ENCODE measurements at regions not wholly inside any gene's neighbourhood (a gene's known extent, or its start where the extent isn't known, plus 50 kb on each side); places are given as distances from the start of the nearest gene placed in this dataset.
"Not testable (repeated sequence)": the region's sequence is repeated elsewhere in the genome, so short reads cannot be mapped to it uniquely, and the experiment has no call there.

GRCh38 chr5:158034586-158034985, 175.6 kb upstream of the CLINT1 start:
- intact Hi-C loops (cut with micrococcal nuclease) = not testable (repeated sequence)

GRCh38 chr5:158033724-158034123, 174.8 kb upstream of the CLINT1 start:
- intact Hi-C loops (cut with micrococcal nuclease) = no loop called here

- intact Hi-C loops (cut with micrococcal nuclease) = no loop called here
Measured at GRCh38 chr5:158033076-158033475, 174.1 kb upstream of the CLINT1 start.

DNA sequence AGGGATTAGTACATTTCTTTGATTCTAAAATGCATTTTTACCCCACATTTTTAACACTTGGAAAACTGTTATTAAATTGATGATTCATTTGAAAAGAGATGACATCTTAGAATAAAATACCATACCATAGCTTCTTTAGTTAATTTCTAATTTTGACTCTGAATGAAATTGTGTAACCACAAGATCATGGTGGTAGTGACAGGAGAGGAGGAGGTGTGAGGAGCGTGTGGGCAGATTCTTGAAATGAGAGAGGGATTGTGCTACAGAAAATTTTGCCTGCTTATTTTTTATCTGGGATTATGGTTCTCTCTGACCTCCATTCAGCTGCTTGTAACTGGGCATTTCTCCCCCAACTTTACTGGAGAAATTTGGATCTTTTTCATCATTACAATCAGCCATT, 173.3 kb upstream of the CLINT1 start:
- intact Hi-C loops (cut with micrococcal nuclease) = no loop called here

DNA sequence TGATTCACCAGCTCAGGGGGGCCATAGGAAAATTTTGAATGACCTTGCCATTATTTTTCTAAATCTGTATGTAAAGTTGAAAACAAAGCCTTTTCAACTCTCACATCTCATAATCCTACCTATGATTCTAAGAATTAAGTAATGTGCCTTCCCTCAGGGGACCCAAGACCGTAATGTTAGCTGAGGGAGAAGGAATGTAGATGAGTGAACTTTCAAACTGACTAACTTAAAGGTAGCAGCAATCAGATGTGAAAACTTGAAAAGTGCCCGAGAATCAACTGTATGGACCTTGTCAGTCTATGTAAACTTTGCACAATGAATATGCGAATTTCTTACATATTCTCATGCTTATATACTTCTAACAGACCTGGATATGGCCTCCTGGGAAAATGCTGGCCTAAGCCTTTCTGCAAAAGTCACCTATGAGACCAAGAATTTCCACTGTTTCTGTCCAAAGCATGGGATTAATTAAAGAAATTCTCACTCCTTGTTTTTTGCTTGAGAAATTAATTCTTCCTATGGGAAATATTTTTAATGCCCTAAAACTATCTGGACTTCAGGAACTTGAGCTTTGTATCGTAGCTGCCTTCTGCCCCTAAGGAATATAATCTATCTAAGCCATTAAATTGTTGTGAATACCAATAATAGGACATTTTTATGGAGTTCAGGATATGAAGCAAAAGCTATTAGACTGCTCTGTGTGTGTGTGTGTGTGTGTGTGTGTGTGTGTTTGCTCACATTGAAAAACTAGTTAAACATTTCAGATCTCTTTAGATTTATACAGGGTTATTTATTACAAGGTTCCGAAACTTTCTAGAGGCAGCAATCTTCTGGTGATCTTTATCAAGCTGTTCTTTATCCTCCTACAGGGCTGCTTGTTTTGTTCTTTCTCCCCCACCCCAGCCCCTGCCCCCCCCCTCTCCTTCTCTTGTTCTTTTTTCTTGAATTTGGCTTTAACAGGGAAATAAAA, 169.1 kb upstream of the CLINT1 start:
- intact Hi-C loops (cut with micrococcal nuclease) = no loop called here

GRCh38 chr5:158026304-158027031, 167.5 kb upstream of the CLINT1 start:
- intact Hi-C loops (cut with micrococcal nuclease) = no loop called here

GRCh38 chr5:158023266-158023665, 164.3 kb upstream of the CLINT1 start:
- intact Hi-C loops (cut with micrococcal nuclease) = no loop called here

- intact Hi-C loops (cut with micrococcal nuclease) = no loop called here
Measured at GRCh38 chr5:158022837-158023236, 163.9 kb upstream of the CLINT1 start.

DNA sequence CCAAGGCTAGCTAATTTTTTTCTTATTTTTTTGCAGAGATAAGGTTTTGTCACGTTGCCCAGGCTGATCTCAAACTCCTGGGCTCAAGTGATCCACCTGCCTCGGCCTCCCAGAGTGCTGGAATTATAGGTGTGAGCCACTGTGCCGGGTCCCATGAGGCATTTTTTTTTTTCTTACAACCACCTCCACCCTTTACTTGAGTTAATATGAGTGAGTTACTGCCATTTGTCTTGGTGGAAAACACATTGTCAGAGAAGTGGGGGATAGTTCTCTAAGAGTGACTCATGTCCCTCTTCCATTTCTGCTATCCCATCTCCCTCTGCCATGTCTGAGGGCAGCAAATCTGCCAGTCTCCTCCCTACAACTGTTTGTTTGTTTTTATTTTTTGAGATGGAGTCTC, 163.4 kb upstream of the CLINT1 start:
- intact Hi-C loops (cut with micrococcal nuclease) = no loop called here

DNA sequence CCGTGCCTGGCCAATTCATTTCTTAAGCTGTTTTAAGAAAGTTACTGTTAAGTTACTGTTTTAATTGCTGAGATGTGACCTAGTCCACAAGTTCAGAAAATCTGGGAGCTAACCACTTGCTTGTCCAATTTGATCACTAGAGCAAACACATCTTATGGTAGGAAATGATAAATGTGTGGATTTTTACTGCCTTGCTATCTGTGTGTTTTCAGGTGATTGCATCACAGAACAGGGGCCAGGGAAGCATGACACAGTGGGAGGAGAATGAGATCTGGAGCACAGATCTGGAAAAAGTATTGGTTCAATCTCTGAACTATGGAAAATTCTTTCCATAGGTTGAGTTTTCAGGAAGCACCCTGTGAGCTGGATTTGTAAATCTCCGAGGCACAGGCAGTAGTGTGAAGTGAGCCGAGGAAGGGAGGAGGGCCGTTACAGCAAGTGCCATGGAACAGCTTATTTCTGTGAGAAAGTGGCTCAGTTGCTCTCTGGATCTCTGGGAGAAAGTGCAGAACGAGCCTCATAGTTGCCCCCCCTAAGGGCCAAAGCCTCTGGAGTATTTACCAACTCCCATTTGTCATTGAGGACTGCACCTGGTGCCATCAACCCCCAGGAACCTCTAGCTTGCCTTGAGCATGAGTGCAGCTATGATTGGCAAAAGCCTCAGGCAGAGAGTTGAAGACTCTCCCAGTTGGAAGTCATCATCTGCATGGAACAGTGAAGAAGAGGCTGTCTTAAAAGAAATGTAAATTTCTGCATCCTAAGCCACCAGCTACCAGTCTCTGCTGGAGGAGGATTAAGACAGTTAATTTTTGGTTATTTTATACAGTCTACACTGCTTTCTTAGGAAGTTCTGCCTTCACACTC, 161.8 kb upstream of the CLINT1 start:
- intact Hi-C loops (cut with micrococcal nuclease) = no loop called here

- intact Hi-C loops (cut with micrococcal nuclease) = no loop called here
Measured at GRCh38 chr5:158017469-158017868, 158.5 kb upstream of the CLINT1 start.

DNA sequence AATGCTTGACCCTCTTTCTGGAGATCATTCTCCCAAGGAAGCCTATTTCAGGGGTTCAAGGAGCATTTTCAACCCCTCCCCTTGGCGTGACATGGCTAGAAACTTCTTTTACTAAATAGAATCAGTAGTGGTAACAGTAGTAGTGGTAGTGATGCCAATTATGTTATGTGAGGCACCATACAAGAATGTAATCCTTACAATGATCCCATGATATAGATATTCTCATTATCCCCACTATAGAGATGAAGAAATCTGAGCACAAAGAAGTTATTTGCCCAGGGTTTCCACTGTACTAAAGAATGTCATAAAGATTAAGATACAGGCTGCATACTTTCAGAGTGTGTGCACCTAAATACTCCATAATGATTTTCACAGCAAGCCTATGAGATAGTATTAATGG, 155.4 kb upstream of the CLINT1 start:
- intact Hi-C loops (cut with micrococcal nuclease) = no loop called here

DNA sequence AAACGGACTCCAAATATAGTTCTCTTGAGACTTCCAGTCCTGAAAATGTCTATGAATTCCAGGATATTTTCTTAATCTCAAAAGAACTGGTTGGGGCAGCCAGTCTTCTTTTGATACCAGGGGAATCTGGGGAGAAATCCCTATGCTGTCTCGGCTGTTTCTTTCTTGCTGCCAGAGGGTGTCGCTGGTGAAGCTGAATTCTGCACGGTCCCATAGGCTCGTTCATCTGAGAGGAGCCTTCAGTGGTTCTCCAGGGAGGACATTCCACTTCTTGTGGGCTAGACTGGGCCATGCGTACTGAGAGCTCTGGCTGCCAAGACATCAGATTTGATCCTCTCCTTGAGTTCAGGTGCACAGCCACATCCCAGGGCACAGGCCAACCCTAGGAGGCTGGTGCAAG, 155.0 kb upstream of the CLINT1 start:
- intact Hi-C loops (cut with micrococcal nuclease) = no loop called here

- intact Hi-C loops (cut with micrococcal nuclease) = no loop called here
Measured at GRCh38 chr5:158013303-158013702, 154.4 kb upstream of the CLINT1 start.

DNA sequence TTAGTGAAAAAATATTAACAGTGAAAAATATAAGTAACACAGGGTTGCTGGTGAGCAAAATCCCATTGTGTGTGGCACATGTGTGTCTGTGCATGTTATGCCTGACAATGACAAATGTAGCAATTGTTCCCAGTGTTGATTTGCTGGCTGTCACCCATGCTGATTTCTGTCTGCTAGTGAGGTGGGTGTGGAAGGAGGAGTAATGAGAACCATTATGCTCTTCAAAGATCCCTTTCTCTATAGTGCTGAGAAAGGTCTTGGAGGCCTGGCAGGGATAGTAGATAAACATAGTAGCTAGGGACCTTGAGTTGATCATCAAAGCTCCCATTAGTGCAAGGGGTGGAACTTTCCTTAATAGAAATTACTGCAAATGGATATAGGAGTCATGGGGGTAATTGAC, 152.5 kb upstream of the CLINT1 start:
- intact Hi-C loops (cut with micrococcal nuclease) = no loop called here

- intact Hi-C loops (cut with micrococcal nuclease) = no loop called here
Measured at GRCh38 chr5:158010831-158011230, 151.9 kb upstream of the CLINT1 start.

- intact Hi-C loops (cut with micrococcal nuclease) = no loop called here
Measured at GRCh38 chr5:158007336-158007735, 148.4 kb upstream of the CLINT1 start.

DNA sequence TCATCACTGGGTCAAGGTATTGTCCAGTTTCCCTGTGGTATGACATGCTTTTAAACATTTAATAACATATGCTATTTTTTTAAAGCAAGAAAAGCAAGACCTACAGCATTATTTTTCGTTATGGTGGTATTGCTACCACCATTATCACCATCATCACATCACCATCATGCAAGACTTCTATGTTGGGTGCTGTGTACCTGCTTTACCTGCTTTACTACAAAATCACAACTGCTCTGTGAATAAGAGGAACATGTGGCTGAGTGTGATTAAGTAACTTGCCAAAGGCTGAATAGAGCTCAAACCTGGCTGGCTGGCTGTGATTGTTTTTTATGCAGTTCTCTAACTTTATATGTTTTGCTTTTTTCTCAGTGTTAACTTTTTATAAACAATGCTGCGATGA, 140.8 kb upstream of the CLINT1 start:
- intact Hi-C loops (cut with micrococcal nuclease) = no loop called here

GRCh38 chr5:157997991-157998504, 139.1 kb upstream of the CLINT1 start:
- intact Hi-C loops (cut with micrococcal nuclease) = no loop called here

DNA sequence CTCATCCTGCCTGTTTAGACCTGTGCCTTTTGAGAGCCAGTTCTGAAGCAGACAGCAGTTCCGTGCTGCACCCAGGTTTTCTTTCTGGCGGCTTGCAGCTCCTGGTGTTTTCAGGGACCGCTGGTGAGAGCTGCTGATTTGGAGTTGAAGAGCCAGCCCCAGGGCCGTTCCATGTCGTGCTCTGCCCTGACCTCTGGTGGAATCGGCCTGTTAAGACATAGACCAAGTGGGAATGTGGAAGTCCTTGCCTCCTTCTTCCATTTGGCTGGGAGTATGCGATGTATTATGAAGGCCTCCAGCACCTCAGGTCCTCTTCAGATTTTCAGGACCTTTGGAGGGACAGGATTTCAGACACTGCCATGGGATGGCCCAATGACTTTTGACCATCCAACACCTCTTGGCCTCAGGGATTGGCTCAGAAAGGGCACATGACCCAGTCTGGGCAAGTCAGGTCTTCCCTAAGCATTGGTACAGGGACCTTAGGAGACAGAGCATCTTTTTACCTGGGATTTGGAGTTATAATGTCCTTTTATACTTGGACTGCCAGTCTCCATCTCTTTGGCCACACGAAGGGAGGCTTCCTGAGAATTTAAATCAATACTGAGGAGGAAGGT, 136.1 kb upstream of the CLINT1 start:
- intact Hi-C loops (cut with micrococcal nuclease) = loop anchor here (1.0 to 2.0 kb wide), 3 partner anchors 46 to 233 kb away; no protein-coding TSS in a partner anchor

Measured in T-helper 2 cell treated with Interferon-gamma antibody and Interleukin-4, amounts not matched to agents 100 ng/mL and 5 ng/mL, for 36 hours (primary cell).